ENCODE measurements at regions not wholly inside any gene's neighbourhood (a gene's known extent, or its start where the extent isn't known, plus 50 kb on each side); places are given as distances from the start of the nearest gene placed in this dataset.

DNA sequence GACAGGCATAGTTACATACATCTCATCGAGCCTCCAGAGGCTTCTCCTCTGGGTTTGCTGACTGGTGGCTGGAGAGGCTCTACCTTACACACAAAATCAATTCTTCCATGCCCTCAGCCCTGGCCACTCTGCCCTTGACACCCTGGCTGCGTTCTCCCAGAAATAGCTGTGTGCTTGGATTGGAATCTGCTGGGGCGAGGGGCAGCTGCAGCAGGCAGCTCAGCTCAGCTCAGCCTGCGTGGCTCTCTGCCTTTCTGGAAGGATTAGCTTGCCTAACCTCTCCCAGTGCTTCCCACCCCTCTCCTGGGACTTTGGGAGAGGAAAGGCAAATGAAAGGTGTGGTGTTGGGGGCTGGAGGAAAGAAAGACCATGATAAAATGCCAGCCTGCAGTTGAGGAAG, 216.1 kb downstream of the ENGASE start:
- TF ChIP-seq NFIC (IDR thresholded peaks at IDR 0.05; ENCODE audit: low read length) (no peak), FOXJ3 (CRISPR knock-in tag; IDR thresholded peaks at IDR 0.05; ENCODE audit: borderline replicate concordance) (no peak), ZNF44 (CRISPR knock-in tag; IDR thresholded peaks at IDR 0.05) (no peak), EP300 (IDR thresholded peaks at IDR 0.05; ENCODE audit: low read depth in 2 of 2, low read length in 2 of 2) (no peak), EP300 (CRISPR knock-in tag; IDR thresholded peaks at IDR 0.05; ENCODE audit: borderline replicate concordance) (no peak), ZBTB7A (CRISPR knock-in tag; IDR thresholded peaks at IDR 0.05) (no peak), DPF2 (CRISPR knock-in tag; IDR thresholded peaks at IDR 0.05; ENCODE audit: borderline replicate concordance, low read depth) (no peak), TBX3 (IDR thresholded peaks at IDR 0.05; ENCODE audit: borderline replicate concordance) (no peak), MYNN (CRISPR knock-in tag; IDR thresholded peaks at IDR 0.05; ENCODE audit: low read depth) (no peak), ZBTB8A (CRISPR knock-in tag; IDR thresholded peaks at IDR 0.05; ENCODE audit: borderline replicate concordance, low read depth) (no peak), ZNF3 (CRISPR knock-in tag; IDR thresholded peaks at IDR 0.05) (no peak), CHCHD3 (CRISPR knock-in tag; IDR thresholded peaks at IDR 0.05) (no peak)
- TF ChIP-seq, protein P1, sequence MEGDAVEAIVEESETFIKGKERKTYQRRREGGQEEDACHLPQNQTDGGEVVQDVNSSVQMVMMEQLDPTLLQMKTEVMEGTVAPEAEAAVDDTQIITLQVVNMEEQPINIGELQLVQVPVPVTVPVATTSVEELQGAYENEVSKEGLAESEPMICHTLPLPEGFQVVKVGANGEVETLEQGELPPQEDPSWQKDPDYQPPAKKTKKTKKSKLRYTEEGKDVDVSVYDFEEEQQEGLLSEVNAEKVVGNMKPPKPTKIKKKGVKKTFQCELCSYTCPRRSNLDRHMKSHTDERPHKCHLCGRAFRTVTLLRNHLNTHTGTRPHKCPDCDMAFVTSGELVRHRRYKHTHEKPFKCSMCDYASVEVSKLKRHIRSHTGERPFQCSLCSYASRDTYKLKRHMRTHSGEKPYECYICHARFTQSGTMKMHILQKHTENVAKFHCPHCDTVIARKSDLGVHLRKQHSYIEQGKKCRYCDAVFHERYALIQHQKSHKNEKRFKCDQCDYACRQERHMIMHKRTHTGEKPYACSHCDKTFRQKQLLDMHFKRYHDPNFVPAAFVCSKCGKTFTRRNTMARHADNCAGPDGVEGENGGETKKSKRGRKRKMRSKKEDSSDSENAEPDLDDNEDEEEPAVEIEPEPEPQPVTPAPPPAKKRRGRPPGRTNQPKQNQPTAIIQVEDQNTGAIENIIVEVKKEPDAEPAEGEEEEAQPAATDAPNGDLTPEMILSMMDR (CRISPR knock-in tag; IDR thresholded peaks at IDR 0.05): no peak

Measured in HepG2 (cell line).